Right lobe of liver (tissue), 6 donors: ENCODE measurements at regions not wholly inside any gene's neighbourhood (a gene's known extent, or its start where the extent isn't known, plus 50 kb on each side); places are given as distances from the start of the nearest gene placed in this dataset.

Source experiments
- ATAC-seq, 4 donors: fragments of 200-7000 bp; cut with Tn5 transposase; one replicate each; pipeline ENCODE4 v1.9.1; 2020; ENCODE audit warnings: mild to moderate bottlenecking in 4 of 4, moderate library complexity in 4 of 4
- DNase-seq, 3 donors: peaks; one replicate each; pipeline ENCODE4 v3.0.0-alpha.2; 2020
- H3K27ac ChIP-seq, 3 donors: fragments of 200-600 bp; one replicate each; pipeline ENCODE4 v1.8.0; 2022
- H3K27me3 ChIP-seq, 2 donors: fragments of 200-600 bp; one replicate each; pipeline ENCODE4 v1.8.0; 2022
- H3K36me3 ChIP-seq, 4 donors: fragments of 200-600 bp; sonication (generic) in 1 of 4; one replicate each; pipeline versions ENCODE4 v1.5.1 to v1.8.0; 2017 to 2022; ENCODE audit warnings: control low read depth in 1 of 4
- H3K4me1 ChIP-seq, 4 donors: fragments of 200-600 bp; sonication (generic) in 1 of 4; one replicate each; pipeline versions ENCODE4 v1.5.1 to v1.8.0; 2017 to 2022; ENCODE audit warnings: control low read depth in 1 of 4
- H3K4me3 ChIP-seq, 3 donors: fragments of 200-600 bp; one replicate each; pipeline ENCODE4 v1.8.0; 2022
- H3K9me3 ChIP-seq, 4 donors: fragments of 200-600 bp; sonication (generic) in 1 of 4; one replicate each; pipeline versions ENCODE4 v1.5.1 to v1.8.0; 2017 to 2022; ENCODE audit warnings: control low read depth in 1 of 4
- POLR2A ChIP-seq: fragments of 450-650 bp; IDR thresholded peaks from one replicate; pipeline ENCODE4 v1.6.1; 2017; ENCODE audit warnings: antibody characterized with exemption, mild to moderate bottlenecking
- WGBS: methylation state at CpG from one replicate; pipeline ENCODE4 v1.1.6; 2018; ENCODE audit warnings: low coverage, low lambda C conversion rate; ENCODE audit not compliant: insufficient coverage; ENCODE audit errors: missing lambda C conversion rate; 5-methylcytosine and 5-hydroxymethylcytosine counted together
- intact Hi-C, 2 donors: fragments of 100-400 bp; cut with DNase I; formaldehyde crosslinking; loops; one replicate each; pipeline versions ENCODE4 v1.11.2 to v1.14.1; 2022
- TF ChIP-seq, protein P1 (sequence below), 4 donors: fragments of 200-600 bp in 3 of 4; fragments of 450-650 bp in 1 of 4; IDR thresholded peaks; one replicate each; pipeline versions ENCODE4 v1.5.1 to v1.8.0; 2016 to 2022; ENCODE audit warnings: antibody characterized with exemption in 4 of 4, mild to moderate bottlenecking in 2 of 4
- donor health status: DM: no; HTN: yes; CAD: no.
- donor health status: DM: no; HTN: no; CAD: no.
- donor health status: DM: no; HTN: no; CAD: no.
- donor health status: DM: no; HTN: yes; CAD: no.
- donor health status: DM: no; HTN: yes; CAD: no.

GRCh38 chr15:67006083-67007065, 59.0 kb upstream of the SMAD3 start:
- Histone ChIP-seq H3K27me3 (no peaks in the 10 kb centered on the region), H3K9me3 (no peaks in the 10 kb centered on the region), H3K4me1 (peaks cover 0 to 22% (median 0%) of the 10 kb centered on the region in 4 donors), H3K27ac (no peak overlapping the region), H3K36me3 (no peaks in the 10 kb centered on the region), H3K4me3 (no peak overlapping the region)
- WGBS = 58% methylated on average over 7 of the region's 10 CpGs
- no peak for DNase-seq
- intact Hi-C loops = no loop called here
- ATAC-seq = no peak
- TF ChIP-seq, protein P1, sequence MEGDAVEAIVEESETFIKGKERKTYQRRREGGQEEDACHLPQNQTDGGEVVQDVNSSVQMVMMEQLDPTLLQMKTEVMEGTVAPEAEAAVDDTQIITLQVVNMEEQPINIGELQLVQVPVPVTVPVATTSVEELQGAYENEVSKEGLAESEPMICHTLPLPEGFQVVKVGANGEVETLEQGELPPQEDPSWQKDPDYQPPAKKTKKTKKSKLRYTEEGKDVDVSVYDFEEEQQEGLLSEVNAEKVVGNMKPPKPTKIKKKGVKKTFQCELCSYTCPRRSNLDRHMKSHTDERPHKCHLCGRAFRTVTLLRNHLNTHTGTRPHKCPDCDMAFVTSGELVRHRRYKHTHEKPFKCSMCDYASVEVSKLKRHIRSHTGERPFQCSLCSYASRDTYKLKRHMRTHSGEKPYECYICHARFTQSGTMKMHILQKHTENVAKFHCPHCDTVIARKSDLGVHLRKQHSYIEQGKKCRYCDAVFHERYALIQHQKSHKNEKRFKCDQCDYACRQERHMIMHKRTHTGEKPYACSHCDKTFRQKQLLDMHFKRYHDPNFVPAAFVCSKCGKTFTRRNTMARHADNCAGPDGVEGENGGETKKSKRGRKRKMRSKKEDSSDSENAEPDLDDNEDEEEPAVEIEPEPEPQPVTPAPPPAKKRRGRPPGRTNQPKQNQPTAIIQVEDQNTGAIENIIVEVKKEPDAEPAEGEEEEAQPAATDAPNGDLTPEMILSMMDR (IDR thresholded peaks at IDR 0.05) = no peak
- no peak for TF ChIP-seq POLR2A

DNA sequence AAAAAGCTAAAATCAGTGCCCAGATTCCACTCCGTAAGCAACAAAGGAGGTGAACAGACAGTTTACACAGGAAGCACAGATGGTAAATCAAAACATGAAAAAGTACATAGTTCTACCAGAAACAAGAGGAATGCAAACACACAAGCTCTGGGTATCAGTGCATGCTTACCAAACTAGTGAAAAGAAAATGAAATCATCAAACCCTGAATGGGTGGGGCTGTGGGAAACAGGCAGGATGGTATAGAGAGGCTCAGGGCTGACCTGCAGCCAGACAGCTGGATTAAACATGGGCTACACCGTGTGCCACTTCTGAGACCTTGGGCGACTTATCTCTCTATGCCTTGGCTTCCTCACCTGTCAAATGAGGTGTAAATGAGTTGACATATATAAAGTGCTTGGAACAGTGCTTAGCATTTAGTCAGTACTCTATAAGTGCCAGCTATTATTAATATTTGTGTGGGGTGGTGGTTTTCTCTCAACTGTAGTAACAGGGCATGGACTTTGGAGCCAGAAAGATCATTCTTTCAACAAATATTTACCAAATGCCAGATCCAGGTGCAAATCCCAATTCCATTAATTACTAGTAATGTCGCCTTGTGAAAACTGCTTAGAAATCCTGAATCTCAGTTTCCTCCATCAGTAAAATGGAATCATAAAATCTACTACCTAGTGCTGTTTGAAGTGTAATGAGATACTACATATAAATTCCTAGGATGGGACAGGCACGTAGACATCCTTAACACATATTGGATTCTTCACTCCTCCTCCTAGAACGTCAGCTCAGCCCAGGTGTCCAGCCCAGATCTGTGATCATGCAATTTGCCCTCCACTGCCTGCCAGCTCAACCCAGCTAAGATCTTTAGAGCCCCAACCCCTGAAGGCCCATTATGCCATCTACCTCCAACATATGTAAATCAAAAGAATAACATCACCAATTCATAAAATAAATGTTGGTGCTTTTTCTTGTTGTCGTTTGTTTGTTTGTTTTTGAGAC, 55.5 kb upstream of the SMAD3 start:
- Histone ChIP-seq H3K4me1 (peaks cover 0 to 33% (median 0%) of the 10 kb centered on the region in 4 donors), H3K36me3 (no peaks in the 10 kb centered on the region), H3K27me3 (no peaks in the 10 kb centered on the region), H3K9me3 (no peaks in the 10 kb centered on the region), H3K27ac (peak overlapping the region in 2 of 3 donors; percentile 13 to 17), H3K4me3 (no peak overlapping the region)
- ATAC-seq = peak; percentile 52 to 73 (median 66)
- intact Hi-C loops = no loop called here
- 26% methylated on average over 6 of the region's 7 CpGs for WGBS
- DNase-seq = no peak
- no peak for TF ChIP-seq POLR2A
- TF ChIP-seq, protein P1 (IDR thresholded peaks at IDR 0.05) = no peak

GRCh38 chr15:67010898-67011616, 54.3 kb upstream of the SMAD3 start:
- intact Hi-C loops = no loop called here
- H3K27ac ChIP-seq = peak overlapping the region in 2 of 3 donors; percentile 13 to 17
- H3K27me3 ChIP-seq = no peaks in the 10 kb centered on the region
- H3K9me3 ChIP-seq = no peaks in the 10 kb centered on the region
- H3K4me1 ChIP-seq = peaks cover 0 to 33% (median 0%) of the 10 kb centered on the region in 4 donors
- no peaks in the 10 kb centered on the region for H3K36me3 ChIP-seq
- no peak for DNase-seq
- 50% methylated on average over 7 of the region's 7 CpGs for WGBS
- no peak overlapping the region for H3K4me3 ChIP-seq
- TF ChIP-seq POLR2A = no peak
- TF ChIP-seq, protein P1 (IDR thresholded peaks at IDR 0.05) = no peak
- peak; percentile 11 to 46 (median 30) for ATAC-seq

DNA sequence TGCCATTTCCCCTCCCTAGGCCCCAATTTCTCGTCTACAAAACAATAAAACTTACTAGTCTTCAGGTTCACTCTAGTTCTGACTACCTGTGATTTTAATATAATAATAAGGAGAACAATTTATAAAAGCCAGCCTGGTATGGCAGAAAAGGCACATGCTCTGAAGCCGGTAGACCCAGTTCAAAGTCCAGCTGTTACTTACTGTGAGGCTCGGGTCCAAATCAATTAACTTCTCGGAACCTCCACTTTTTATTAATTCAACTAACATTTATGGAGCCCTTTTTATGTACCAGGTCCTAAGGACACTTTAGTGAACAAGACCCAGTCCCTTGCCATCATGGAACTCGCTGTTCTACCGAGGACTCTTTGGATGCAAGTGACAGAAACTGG, 53.8 kb upstream of the SMAD3 start:
- peak in 3 of 4 donors; percentile 3 to 30 (median 18) for ATAC-seq
- WGBS = 54% methylated on average over 6 of the region's 6 CpGs
- TF ChIP-seq, protein P1 (IDR thresholded peaks at IDR 0.05) = no peak
- TF ChIP-seq POLR2A = no peak
- peak overlapping the region in 2 of 3 donors; percentile 7 to 17 for H3K27ac ChIP-seq
- H3K4me1 ChIP-seq = peaks cover 0 to 33% (median 0%) of the 10 kb centered on the region in 4 donors
- H3K4me3 ChIP-seq = no peak overlapping the region
- H3K9me3 ChIP-seq = no peaks in the 10 kb centered on the region
- DNase-seq = no peak
- H3K27me3 ChIP-seq = no peaks in the 10 kb centered on the region
- intact Hi-C loops = no loop called here
- no peaks in the 10 kb centered on the region for H3K36me3 ChIP-seq
